ENCODE measurements at regions not wholly inside any gene's neighbourhood (a gene's known extent, or its start where the extent isn't known, plus 50 kb on each side); places are given as distances from the start of the nearest gene placed in this dataset.

DNA sequence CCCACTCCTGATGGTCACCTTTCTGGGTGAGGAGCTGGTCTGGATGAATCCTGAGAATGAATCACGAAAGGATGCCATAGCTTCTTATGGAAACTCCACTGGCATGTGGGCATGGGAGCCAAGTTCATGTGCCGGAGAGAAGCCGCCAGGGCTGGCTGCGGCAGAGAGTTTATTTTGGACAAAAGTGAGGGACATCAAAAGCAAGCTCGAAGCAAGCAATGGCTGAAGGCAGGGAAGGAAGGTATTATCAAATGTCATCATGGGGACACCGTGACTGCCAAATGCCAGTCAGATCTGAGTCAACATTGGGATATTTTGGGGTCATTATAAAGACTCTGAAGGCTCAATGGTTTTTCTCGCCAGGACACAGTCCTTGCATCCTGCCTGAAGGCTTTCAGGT lies 249.1 kb downstream of the QKI start:
- TF ChIP-seq, protein P1, sequence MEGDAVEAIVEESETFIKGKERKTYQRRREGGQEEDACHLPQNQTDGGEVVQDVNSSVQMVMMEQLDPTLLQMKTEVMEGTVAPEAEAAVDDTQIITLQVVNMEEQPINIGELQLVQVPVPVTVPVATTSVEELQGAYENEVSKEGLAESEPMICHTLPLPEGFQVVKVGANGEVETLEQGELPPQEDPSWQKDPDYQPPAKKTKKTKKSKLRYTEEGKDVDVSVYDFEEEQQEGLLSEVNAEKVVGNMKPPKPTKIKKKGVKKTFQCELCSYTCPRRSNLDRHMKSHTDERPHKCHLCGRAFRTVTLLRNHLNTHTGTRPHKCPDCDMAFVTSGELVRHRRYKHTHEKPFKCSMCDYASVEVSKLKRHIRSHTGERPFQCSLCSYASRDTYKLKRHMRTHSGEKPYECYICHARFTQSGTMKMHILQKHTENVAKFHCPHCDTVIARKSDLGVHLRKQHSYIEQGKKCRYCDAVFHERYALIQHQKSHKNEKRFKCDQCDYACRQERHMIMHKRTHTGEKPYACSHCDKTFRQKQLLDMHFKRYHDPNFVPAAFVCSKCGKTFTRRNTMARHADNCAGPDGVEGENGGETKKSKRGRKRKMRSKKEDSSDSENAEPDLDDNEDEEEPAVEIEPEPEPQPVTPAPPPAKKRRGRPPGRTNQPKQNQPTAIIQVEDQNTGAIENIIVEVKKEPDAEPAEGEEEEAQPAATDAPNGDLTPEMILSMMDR (optimal IDR thresholded peaks at IDR 0.05 in 1 of 3, IDR thresholded peaks at IDR 0.05 in 1 of 3, conservative IDR thresholded peaks at IDR 0.05 in 1 of 3; ENCODE audit: extremely low read depth in 1 of 3, insufficient read depth in 2 of 3, low read length in 3 of 3): no peak
- no peak for TF ChIP-seq EZH2 (IDR thresholded peaks at IDR 0.05; ENCODE audit: low read length)

Measured in keratinocyte (primary cell).